DMS153 treated with DMSO at 0.1 percent for 48 hours (cell line): ENCODE measurements at regions not wholly inside any gene's neighbourhood (a gene's known extent, or its start where the extent isn't known, plus 50 kb on each side); places are given as distances from the start of the nearest gene placed in this dataset.

Experiments
- DNase-seq: peaks from one replicate; lab custom pipeline; 2025; ENCODE audit not compliant: unreplicated experiment; lab: John Stamatoyannopoulos, UW

DNA sequence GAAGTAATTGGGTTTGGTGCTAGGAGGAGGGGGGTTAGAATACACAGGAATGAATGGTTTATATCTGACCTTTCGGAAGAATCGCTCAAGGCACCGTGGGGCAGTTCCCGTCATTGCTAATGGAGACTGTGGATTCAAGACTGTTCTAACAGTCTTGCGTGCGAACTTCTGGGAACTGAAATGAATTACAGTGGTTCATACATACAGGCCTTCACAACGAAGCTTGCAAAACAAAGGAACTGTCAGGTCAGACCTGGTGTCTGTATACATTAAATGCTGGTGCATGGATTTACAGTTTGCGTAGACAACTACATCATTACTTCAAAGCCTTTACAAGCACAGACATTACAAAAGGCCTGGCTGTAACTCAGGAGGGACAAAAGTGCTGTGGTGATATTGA, 983.9 kb downstream of the CDH11 start:
- DNase-seq, result no peak

DNA sequence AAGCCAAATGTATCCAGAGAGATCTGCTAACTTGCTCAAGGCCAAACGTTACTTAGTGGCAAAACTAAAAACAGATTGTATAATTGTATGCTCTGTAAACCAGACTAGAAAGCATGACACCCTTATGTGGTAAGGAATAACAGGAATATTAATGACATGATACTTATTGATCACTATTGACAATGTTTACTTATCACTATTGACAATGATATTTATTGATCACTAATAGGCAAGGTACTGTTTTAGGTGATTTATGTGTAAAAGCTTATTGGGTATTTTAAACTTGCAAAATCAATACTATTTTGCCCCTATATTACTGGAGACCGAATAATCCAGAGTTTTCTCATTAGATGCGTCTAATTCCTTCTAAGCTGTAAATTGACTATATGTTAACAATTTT, 985.1 kb downstream of the CDH11 start:
- DNase-seq, result no peak

DNA sequence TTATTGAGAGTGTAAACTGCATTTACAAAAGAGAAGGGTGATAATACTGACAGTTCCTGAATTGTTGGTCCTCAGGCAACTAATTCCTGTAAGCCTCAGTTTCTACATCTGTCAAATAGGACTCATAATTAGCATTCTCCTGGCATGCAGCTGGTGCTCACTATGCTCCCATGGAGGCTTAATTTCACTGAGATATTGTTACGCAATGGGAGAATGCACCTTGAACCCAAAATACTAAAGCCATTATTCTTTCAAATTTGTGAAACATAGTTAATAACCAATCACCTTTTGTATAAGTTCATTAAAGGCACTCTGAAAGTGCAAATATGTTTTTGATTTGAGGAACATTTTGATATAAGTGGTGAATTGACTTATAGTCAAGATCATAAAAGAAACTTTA, 985.5 kb downstream of the CDH11 start:
- no peak for DNase-seq

DNA sequence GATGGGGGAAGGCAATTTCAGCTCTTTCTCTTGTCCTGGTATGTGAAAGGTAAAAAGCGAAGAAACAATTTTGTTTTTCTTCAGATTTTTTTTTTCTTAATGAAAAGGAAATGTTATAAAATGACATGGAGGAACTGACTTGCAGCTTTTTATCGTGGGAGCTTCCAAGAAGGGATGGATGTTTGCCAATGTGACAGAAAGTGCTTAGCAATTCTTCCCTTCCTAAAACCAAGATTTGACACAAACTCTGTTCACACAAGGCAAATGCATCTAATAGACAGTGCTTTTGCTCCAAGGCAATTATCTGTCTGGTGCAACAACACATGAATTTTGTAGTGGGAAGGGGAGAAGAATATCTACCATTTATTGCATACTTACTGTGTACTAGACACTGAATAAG, 988.5 kb downstream of the CDH11 start:
- no peak for DNase-seq

DNA sequence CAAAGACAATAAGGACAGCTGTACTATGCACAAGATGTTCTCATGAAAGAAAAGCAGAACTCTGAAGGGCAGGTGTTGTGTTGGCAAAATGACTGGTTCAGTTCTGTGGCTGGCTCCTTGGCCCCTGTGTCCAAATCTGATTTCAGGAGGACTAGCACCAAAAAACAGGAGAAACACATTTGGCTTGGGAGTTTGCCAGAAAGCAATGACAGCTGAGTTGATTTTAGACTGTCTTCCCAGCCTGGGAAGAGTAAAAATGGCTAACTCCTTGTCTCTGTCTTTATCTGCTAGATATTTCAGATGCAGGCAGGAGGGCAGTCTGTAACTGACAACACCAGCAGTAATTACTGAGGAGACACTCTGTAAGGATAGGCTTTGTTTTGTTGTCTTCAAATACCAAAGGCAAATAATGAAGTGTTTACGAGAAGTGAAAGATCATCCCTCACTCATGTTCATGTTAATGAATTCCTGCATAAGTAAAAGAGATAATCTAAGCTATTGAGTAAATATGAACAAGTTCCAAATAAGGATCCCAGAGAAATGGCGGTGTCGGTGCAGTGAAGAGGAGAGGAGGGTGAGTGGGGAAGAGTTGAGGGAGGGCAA, 989.0 kb downstream of the CDH11 start:
- DNase-seq, result no peak

DNA sequence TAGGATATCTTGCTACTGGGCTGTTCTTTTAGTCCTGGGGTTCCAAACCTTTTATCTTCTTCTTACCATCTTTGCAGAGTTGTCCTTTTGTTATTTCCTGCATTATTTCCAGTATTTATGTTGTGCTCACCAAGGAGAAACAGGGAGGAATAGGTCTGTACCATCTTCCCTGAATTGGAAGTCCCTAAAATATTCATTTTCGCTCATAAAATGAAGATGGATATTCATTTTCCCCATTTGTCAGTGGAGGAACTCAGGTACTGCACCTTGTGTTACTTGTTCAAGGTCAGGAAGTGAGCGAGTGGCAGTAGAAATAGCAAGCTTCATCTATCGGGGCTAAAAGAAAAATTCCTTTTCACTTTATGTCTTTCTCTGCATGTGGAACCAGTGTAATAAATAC, 989.7 kb downstream of the CDH11 start:
- DNase-seq, result no peak

DNA sequence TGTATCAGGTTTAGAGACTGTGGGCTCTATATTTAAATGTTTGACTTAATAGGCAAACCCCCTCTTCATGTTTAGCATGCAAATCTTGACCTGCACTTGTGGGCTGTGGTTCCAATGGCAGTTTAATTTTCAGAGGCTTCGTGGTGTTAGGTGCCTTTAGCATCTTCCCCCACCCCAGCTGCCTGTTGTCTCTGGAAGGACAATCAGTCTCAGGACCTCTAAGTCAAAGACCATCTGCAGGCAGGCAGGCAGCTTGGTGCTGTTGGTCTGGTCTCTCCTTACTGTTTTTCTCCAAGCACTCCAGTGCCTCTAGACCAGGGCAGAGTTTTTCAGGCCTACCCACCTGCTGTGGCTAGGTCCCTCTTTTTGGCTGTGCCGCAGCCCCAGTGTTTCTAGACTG, 990.4 kb downstream of the CDH11 start:
- no peak for DNase-seq

DNA sequence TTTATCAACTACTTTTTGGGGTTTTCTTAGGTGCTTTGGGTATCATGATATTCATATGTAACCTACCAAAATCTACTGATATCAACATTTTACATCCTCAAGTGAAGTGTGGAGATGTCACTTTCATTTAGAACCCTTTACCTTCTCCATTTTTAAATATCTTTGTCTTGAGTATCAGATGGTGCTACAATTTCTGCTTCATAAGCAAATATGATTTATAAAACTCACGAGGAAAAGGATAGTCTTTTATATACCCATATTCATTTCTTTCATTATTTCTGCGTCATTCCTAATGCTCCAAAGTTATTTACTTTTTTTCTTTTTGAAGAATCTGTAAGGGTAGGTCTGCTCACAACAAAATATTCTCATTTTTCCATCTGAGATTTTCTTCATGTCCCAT, 991.7 kb downstream of the CDH11 start:
- DNase-seq, result no peak

DNA sequence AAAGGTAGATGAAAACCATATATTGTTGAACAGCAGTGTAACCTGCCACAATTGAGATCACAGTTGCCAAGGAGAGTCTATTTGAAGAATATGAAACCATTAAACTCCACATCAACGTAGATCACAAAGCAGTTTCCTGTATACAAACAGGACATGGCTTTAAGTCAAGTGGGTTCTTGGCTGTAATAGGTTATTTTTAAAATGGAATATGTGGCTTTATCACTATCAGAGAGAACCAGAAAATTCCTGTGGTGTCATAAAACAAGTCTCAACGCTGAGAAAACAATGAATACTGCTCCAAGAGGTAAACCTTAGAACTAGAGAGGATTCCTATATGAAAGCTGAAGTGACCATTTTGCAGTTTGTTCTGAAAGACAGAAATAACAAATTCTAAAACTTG, 999.7 kb downstream of the CDH11 start:
- no peak for DNase-seq

DNA sequence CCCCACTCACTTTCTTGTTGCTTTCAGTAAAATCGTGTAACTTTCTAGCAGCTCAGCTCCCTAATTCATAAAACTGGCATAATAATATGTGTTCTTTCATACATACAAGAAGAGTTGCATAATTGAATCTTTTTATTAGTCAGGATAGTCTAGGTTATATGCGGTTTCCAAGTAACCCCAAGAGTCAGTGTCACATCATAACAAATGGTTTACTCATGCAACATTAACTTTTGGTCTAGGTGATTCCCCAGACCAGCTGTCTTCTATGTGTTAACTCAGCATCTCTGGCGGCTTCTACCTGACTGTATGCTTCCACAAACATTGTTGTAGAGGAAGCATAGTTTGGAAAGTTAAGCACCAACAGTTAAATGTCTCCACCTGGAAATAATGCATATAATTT, 1000.4 kb downstream of the CDH11 start:
- DNase-seq, result no peak

DNA sequence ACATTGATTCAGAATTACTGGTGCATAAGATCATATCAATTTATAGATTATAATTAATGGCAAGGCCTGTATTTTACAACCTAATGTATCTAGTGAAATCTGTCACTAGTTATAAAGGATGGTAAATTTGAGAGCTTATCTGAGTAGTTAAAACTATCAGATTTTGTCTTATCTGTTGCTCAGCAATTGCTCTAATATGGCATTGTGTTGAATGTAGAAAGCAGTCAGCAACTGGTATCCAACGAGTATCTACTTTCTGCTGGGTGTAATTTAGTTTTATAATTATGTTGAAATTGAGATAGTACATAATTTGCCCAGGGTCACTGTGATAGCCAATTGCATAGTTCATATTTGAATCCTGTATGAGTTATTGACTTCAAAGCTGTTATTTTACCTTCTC, 1005.7 kb downstream of the CDH11 start:
- DNase-seq, result no peak

DNA sequence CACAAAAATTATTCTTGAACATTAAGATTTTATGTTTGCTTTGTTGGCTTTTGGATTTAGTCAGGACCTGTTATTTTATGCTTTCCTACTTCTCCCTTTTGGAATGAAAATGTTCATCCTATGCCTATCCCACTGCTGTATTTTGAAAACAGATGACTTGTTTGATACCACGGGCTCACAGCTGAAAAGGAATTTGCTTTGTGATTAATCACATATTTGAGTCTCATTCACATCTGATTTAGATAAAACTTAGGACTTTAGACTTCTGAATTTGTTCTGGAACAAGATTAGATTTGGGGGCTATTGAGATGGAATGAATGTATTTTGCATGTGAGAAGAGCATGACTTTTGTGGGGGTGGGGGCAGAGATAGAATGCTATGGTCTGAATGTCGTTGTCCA, 1012.6 kb downstream of the CDH11 start:
- no peak for DNase-seq

DNA sequence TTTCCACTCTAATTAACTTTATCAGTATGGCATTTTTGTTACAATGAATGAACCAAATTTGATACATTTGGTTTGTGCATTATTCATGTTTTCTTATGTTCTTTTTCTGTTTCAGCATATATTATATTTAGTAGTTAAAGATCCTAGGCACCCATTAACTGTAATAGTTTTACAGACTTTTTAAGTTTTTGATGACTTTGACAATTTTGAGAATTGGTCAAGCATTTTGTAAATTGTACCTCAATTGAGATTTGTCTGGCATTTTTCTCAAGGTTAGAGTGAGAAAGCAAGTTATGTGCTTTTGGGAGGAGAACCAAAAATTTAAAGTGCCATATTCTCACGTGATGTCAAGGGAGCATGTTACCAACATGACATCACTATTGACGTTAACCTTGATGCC, 1019.2 kb downstream of the CDH11 start:
- no peak for DNase-seq

DNA sequence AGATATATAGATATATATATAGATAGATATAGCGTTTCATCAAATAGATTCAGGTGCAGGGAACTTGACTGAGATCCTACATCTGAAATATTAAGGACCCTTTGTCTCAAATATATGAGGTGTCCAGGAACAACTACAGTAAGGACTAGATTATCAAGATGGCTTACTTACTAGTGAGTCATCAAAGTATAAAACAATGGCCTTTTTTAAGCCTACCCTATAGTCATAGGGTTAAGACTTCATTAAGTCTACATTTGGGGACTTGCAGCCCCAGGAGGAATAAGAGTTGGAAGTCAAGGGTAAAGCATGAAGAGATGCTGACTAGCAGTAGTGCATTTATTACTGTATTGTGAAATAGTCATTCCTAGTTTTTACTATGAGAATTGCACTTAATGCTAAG, 1023.4 kb downstream of the CDH11 start:
- DNase-seq, result no peak

DNA sequence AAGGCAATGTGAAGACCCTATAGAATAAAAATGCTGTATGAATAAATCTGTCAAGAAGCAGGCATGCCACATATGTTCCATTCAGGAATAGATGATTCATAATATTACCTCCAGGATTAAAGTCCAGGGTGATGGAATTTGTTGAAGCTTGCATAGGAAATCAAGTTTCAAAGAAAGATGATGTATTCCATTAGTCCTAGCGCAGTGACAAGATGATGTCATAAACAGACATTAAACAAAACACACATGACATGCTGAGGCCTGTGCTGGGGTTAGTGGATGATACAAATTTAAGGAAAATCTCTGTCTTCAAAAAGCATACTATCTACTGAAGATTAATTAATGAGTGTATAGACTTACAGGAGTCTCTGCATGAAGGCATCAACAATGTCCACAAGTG, 1025.2 kb downstream of the CDH11 start:
- DNase-seq, result no peak

DNA sequence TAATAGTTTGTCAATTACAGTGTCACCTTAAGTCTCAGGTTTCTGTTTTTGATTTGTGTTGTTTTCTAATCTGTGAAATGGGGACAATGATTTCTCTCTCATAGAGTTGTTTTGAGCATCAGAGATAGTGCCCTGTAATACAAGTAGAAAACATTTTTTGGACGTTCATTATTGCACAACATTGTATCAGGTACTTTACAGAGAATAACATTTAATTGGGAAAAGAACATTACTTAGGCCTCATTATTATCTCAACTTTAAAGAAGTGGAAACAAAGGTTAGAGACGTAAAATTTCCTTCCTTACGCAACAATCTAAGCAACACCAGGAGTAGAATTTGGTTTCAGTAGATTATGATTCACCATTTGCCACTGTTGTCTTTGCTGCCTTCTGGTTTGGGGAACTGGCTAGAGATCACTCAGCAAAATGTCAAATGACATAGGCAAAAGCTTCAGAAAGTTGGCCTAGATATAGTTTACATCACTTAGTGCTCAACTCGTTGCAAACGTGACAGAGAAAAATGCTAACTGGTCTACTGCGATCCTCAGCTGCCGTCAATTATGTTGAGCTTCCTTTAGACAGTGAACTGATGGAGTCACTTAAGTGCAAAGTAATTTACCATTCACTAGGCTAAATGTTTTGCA, 1026.8 kb downstream of the CDH11 start:
- no peak for DNase-seq

DNA sequence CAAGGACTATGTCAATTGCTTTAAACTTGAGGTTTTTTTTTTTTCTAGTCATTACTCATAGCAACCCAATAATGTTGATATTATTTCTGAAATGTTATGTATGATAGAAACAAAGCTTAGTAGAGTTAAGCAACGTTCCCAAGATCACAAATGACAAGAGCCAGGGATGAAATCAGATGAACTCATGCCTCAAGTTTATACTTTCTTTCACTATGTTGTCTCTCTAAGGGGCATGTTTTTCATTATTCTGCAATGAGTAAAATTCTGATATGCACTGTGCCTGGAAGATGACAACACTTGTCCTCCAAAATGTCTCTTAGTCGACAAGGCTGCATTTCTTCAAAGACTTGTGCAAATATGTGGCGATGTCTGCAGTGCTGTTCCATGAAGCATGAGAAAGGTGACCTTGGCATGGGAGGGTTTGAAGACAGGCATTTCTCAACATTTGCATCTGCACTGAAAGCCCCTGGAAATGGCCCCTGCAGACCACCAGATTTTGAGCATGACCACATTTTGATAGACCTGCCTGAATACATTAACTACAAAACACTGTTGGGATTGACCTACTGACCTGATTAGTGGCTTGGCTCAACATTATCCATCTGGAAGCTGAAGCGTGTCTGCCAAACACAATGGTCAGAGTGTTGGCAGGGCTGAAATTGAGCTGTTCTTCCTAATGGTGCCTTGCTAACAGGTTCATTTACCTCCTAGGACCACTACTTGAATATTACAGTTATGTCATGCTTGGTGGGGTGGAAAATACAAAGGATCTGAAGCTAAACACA, 1027.5 kb downstream of the CDH11 start:
- DNase-seq, result no peak

DNA sequence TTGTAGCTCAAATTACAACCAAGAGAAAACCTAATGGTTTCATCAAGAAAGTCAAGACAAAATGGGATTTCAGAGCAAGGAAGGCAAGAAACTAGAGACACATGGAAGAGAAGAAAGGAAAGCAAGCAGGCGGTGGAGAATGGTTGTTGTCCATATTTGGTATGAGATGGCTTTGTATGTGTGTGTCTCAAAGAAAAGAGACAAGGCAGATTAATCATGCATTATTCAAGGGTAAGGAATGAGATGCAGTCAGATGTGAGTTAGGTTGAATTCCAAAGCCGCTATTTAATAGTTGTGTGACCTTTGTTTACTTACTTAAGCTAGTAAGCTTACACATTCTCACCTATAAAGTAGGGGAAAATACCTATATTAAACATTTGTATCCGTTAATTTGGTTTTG, 1029.6 kb downstream of the CDH11 start:
- no peak for DNase-seq

DNA sequence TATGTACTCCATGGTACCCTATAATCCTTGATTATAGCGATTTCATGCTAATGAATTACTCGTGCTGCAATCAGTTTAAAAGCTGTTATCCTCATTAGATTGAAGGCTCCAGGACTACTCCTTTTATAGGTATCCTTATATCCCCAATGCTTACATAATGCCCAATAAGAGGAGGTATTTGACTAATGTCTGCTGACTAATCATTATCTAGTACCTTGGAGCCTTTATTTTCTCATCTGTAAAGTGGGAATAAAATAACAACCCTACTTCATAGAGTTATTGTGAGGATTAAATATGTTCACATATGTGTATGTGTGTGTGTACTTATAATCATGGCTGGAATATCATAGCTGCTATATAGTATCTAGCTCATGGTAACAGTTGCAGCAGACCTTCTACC, 1031.5 kb downstream of the CDH11 start:
- no peak for DNase-seq

DNA sequence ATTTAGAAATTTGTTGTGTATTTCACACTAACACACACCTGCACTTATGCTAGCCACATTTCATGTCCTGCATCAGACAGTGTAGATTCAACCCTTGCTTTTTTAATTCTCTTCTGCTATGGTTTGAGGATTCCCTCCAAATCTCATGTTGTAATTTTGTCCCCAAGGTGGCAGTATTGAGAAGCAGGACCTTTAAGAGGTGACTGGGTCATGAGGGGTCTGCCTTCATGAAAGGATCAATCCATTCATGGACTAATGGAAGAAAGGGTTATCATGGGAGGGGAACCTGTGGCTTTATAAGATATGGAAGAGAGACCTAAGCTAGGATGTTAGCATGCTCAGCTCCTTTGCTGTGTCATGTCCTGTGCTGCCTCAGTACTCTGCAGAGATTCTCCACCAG, 1032.2 kb downstream of the CDH11 start:
- peak; percentile 1 for DNase-seq

DNA sequence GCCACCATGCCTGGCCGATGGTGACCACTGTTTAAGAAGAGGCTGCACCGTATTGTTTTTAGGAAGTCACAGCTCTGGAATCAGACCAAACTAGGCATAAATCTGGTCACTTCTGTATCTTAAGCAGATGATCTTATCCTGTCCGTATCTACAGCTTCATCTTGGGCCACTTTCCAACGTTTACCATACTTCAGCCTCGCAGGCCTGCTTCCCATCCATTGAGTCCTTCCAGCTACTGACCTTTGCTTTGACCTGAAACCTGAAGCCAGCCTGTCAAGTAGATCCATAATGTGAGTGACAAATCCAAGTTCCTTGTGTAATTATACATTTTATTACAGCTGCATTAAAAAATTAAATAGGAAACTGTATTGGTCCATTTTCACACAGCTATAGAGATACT, 1033.0 kb downstream of the CDH11 start:
- DNase-seq, result no peak

DNA sequence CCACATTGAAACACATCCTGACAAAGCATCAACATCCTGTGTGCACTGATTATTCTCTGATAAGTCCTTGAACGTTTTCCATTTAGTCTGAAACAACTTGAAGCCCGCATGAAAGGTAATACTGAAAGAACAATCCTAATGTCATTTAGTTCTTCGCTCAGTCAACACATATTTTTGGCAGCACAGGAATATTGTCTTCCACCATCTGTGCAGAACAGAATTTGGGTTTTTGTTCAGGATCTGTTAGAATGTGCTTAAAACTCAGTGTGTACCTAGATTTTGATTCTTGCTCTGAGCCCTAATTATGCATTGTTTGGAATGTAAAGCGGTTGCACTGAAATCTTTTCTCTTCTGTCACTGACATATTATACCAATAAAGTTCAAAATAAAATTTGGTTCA, 1036.6 kb downstream of the CDH11 start:
- DNase-seq, result no peak

DNA sequence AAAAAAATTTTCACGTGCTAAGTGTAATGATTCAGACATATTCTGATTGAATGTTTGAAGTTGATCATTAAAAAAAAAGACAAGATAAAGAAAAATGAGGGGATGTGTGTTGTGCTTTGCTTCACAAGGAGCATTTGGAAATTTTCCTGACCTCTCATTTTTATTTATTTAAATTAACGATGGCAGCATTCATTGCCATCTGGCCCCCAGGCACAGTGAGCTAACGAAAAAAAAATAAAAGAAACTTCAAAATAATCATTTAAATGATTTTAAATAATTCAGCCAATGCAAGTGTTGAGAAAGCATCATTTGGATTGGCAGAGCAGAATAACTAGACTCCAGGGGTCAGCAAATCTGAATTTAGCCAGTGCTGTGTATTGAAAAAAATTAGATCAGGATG, 1037.2 kb downstream of the CDH11 start:
- DNase-seq, result no peak
